GM12878 (cell line): ENCODE measurements at regions not wholly inside any gene's neighbourhood (a gene's known extent, or its start where the extent isn't known, plus 50 kb on each side); places are given as distances from the start of the nearest gene placed in this dataset.

ENCODE experiments used
- ATAC-seq: fragments of 200-7000 bp; cut with Tn5 transposase; 3 replicates; pipeline ENCODE4 v1.9.1; 2020; ENCODE audit warnings: mild to moderate bottlenecking, moderate library complexity
- BruUV-seq: library from RNA; stranded (reverse); fragments of 400-500 nt; replicated peaks from 2 replicates; lab custom pipeline; 2021; lab: Mats Ljungman, UMichigan
- CTCF ChIA-PET: fragments of 300-600 bp; sonication (Branson Sonifier 250); formaldehyde crosslinking; extraction: SDS; loops from one replicate; lab custom pipeline; 2021; ENCODE audit warnings: inconsistent platforms; lab: Yijun Ruan, JAX
- POLR2A ChIA-PET: fragments of 350-600 bp; formaldehyde crosslinking; extraction: SDS; loops from one replicate; lab custom pipeline; 2021; ENCODE audit warnings: inconsistent platforms; lab: Charles Lee
- RAD21 ChIA-PET: fragments of 300-600 bp; sonication (Branson Sonifier 250); formaldehyde crosslinking; loops from one replicate; lab custom pipeline; 2023; ENCODE audit warnings: antibody characterized with exemption; ENCODE audit not compliant: unreplicated experiment; lab: Charles Lee
- SMC1A ChIA-PET: fragments of 300-600 bp; sonication (Branson Sonifier 250); formaldehyde crosslinking; loops from one replicate; lab custom pipeline; 2023; ENCODE audit not compliant: unreplicated experiment, uncharacterized antibody; lab: Charles Lee
- DNase-seq: peaks from one replicate; pipeline ENCODE4 v3.0.0-alpha.2; 2011; ENCODE audit warnings: low read depth, low spot score
- FAIRE-seq: peaks from 3 replicates; lab custom pipeline; 2011; peaks lifted over from hg19 to GRCh38; lab: Jason Lieb, UNC
- H2AFZ ChIP-seq: 2 replicates; pipeline ENCODE4 v1.6.0; 2011; ENCODE audit warnings: low read depth, low read length, control low read depth; ENCODE audit not compliant: control insufficient read depth
- H3K27ac ChIP-seq: 2 replicates; pipeline ENCODE4 v1.5.1; 2011; ENCODE audit warnings: control low read depth; ENCODE audit not compliant: control insufficient read depth, insufficient read depth
- H3K27me3 ChIP-seq, 2 experiments: replicated peaks in 1 of 2; 2 replicates each; pipeline versions ENCODE4 v1.6.0 to v1.6.1; 2011; ENCODE audit warnings: low read length in 1 of 2; ENCODE audit not compliant: control insufficient read depth in 2 of 2, insufficient read depth in 2 of 2
- H3K36me3 ChIP-seq, 2 experiments: 2 replicates each; pipeline ENCODE4 v1.5.1; 2011; ENCODE audit warnings: low read length in 1 of 2; ENCODE audit not compliant: control insufficient read depth in 2 of 2, insufficient read depth in 2 of 2
- H3K4me1 ChIP-seq: 2 replicates; pipeline ENCODE4 v1.6.1; 2011; ENCODE audit warnings: mild to moderate bottlenecking, low read length, moderate library complexity, mixed read lengths; ENCODE audit not compliant: control insufficient read depth, insufficient read depth
- H3K4me2 ChIP-seq: 2 replicates; pipeline ENCODE4 v1.6.0; 2011; ENCODE audit warnings: control low read depth; ENCODE audit not compliant: control insufficient read depth, insufficient read depth
- H3K4me3 ChIP-seq: fragments of 200-600 bp; sonication (generic); 2 replicates; pipeline ENCODE4 v1.5.1; 2016
- H3K79me2 ChIP-seq: 2 replicates; pipeline ENCODE4 v1.6.0; 2011; ENCODE audit warnings: low read length; ENCODE audit not compliant: control insufficient read depth, insufficient read depth
- H3K9ac ChIP-seq: 2 replicates; pipeline ENCODE4 v1.8.0; 2011; ENCODE audit warnings: low read length, control low read depth, mixed read lengths; ENCODE audit not compliant: control insufficient read depth, insufficient read depth
- H3K9me3 ChIP-seq: replicated peaks from 3 replicates; pipeline ENCODE4 v1.5.1; 2011; ENCODE audit warnings: mild to moderate bottlenecking, low read length; ENCODE audit not compliant: control insufficient read depth, insufficient read depth
- H4K20me1 ChIP-seq: 2 replicates; pipeline ENCODE4 v1.6.0; 2011; ENCODE audit not compliant: control insufficient read depth, insufficient read depth
- BHLHE40 ChIP-seq, 2 experiments: fragments of 450-650 bp in 1 of 2; IDR thresholded peaks; 2 replicates each; pipeline ENCODE4 v1.6.1; 2011 to 2017; ENCODE audit warnings: low read depth in 2 of 2, borderline replicate concordance in 1 of 2, improper control_type of control experiment in 1 of 2, low read length in 1 of 2, mild to moderate bottlenecking in 1 of 2
- CBX3 ChIP-seq: fragments of 200-600 bp; sonication (generic); IDR thresholded peaks from 2 replicates; pipeline ENCODE4 v1.6.1; 2016; ENCODE audit warnings: low read depth, borderline replicate concordance
- HDAC2 ChIP-seq: fragments of 200-600 bp; sonication (generic); IDR thresholded peaks from 2 replicates; pipeline ENCODE4 v1.6.1; 2017
- LARP7 ChIP-seq: fragments of 450-650 bp; IDR thresholded peaks from 2 replicates; pipeline ENCODE4 v1.6.1; 2017; ENCODE audit warnings: mild to moderate bottlenecking
- MTA3 ChIP-seq: IDR thresholded peaks from 2 replicates; pipeline ENCODE4 v1.6.1; 2012; ENCODE audit warnings: low read length, inconsistent platforms, borderline replicate concordance
- NFXL1 ChIP-seq: fragments of 450-650 bp; IDR thresholded peaks from 2 replicates; pipeline ENCODE4 v1.6.1; 2017; ENCODE audit warnings: antibody characterized with exemption, mild to moderate bottlenecking, borderline replicate concordance
- NFYA ChIP-seq: IDR thresholded peaks from 2 replicates; pipeline ENCODE4 v1.6.1; 2011; ENCODE audit warnings: low read depth, mild to moderate bottlenecking, low read length, improper control_type of control experiment, borderline replicate concordance
- POLR2A ChIP-seq: IDR thresholded peaks from 2 replicates; pipeline ENCODE4 v1.6.1; 2011; ENCODE audit warnings: low read depth, mild to moderate bottlenecking, low read length
- RBBP5 ChIP-seq: fragments of 200-600 bp; sonication (generic); conservative IDR thresholded peaks from 2 replicates; pipeline ENCODE4 v1.6.1; 2016
- RUNX3 ChIP-seq: IDR thresholded peaks from 2 replicates; pipeline ENCODE4 v1.6.1; 2012; ENCODE audit warnings: low read length, inconsistent platforms
- SMC3 ChIP-seq: IDR thresholded peaks from 2 replicates; pipeline ENCODE4 v1.6.1; 2011; ENCODE audit warnings: low read length, improper control_type of control experiment, borderline replicate concordance
- STAT1 ChIP-seq: fragments of 450-650 bp; conservative IDR thresholded peaks from 2 replicates; pipeline ENCODE4 v1.6.1; 2014; ENCODE audit warnings: antibody characterized with exemption, mild to moderate bottlenecking
- TCF7 ChIP-seq: IDR thresholded peaks from 2 replicates; pipeline ENCODE4 v1.6.1; 2014; ENCODE audit warnings: antibody characterized with exemption, borderline replicate concordance
- ZBTB4 ChIP-seq: fragments of 450-650 bp; formaldehyde crosslinking; IDR thresholded peaks from 2 replicates; pipeline ENCODE4 v1.4.0; 2022; ENCODE audit warnings: mild to moderate bottlenecking, moderate library complexity
- ZZZ3 ChIP-seq: IDR thresholded peaks from 2 replicates; pipeline ENCODE4 v1.6.1; 2011; ENCODE audit warnings: low read depth; ENCODE audit not compliant: control insufficient read depth, insufficient read length
- whole genome bisulfite sequencing: methylation state at CpG from one replicate; pipeline ENCODE4 v1.1.6; 2016; ENCODE audit warnings: low lambda C conversion rate; ENCODE audit not compliant: insufficient replicate concordance, insufficient coverage; ENCODE audit errors: missing lambda C conversion rate; 5-methylcytosine and 5-hydroxymethylcytosine counted together
- in situ Hi-C: fragments of 300-500 bp; cut with MboI; formaldehyde crosslinking; loops from 9 replicates; pipeline ENCODE4 v1.14.3; 2018; ENCODE audit warnings: mixed read lengths
- intact Hi-C: fragments of 100-400 bp; cut with micrococcal nuclease; formaldehyde crosslinking; loops from one replicate; pipeline ENCODE4 v1.14.2; 2022; ENCODE audit not compliant: unreplicated experiment
- TF ChIP-seq, protein P1 (sequence below): fragments of 450-650 bp; formaldehyde crosslinking; IDR thresholded peaks from 2 replicates; pipeline ENCODE4 v1.4.0; 2020; ENCODE audit warnings: mild to moderate bottlenecking, moderate library complexity

DNA sequence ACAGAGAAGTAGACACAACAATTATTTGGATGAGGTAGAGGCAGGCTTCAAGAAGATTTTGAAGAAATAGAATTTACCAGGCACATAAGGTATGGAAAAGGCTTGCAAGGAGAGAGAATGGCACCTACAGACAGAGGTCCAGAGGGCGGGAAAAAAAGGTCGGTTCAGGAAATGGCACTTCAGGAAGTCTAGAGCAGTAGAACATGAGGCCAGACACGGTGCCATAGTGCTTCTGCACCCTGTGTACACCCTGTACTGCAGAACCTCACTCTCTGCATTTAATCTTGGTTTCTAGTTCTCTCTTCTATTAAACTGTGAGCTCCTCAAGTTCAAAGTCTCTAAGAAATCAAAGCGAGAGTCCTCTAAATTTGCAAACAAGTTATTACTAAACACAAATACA is 113.4 kb upstream of the C2CD4B start (continued):
- TF ChIP-seq MTA3, result no peak
- TF ChIP-seq CBX3, result no peak
- TF ChIP-seq NFXL1, result no peak
- TF ChIP-seq POLR2A, result no peak
- TF ChIP-seq BHLHE40 (IDR thresholded peaks at IDR 0.05; ENCODE audit: borderline replicate concordance in 1 of 2, low read depth in 2 of 2, low read length in 1 of 2), result no peak
- TF ChIP-seq TCF7, result no peak
- TF ChIP-seq STAT1, result no peak
- no peak for TF ChIP-seq ZZZ3
- TF ChIP-seq LARP7, result no peak
- TF ChIP-seq, all 136 proteins: peak for 0

- Histone ChIP-seq H3K4me1 (no peaks in the 10 kb centered on the region), H3K27me3 (no peaks in the 10 kb centered on the region), H3K27ac (no peak overlapping the region), H2AFZ (no peak overlapping the region), H3K4me3 (no peak overlapping the region), H3K79me2 (no peaks in the 10 kb centered on the region), H3K9ac (no peak overlapping the region), H3K36me3 (no peaks in the 10 kb centered on the region), H4K20me1 (no peaks in the 10 kb centered on the region), H3K9me3 (no peaks in the 10 kb centered on the region), H3K4me2 (no peak overlapping the region)
- FAIRE-seq (no peak), DNase-seq (no peak), ATAC-seq (no peak)
- TF ChIP-seq RBBP5 (no peak), SMC3 (no peak), ZBTB4 (CRISPR knock-in tag) (no peak), NFYA (no peak), HDAC2 (no peak), RUNX3 (no peak), MTA3 (no peak)
- TF ChIP-seq, protein P1, sequence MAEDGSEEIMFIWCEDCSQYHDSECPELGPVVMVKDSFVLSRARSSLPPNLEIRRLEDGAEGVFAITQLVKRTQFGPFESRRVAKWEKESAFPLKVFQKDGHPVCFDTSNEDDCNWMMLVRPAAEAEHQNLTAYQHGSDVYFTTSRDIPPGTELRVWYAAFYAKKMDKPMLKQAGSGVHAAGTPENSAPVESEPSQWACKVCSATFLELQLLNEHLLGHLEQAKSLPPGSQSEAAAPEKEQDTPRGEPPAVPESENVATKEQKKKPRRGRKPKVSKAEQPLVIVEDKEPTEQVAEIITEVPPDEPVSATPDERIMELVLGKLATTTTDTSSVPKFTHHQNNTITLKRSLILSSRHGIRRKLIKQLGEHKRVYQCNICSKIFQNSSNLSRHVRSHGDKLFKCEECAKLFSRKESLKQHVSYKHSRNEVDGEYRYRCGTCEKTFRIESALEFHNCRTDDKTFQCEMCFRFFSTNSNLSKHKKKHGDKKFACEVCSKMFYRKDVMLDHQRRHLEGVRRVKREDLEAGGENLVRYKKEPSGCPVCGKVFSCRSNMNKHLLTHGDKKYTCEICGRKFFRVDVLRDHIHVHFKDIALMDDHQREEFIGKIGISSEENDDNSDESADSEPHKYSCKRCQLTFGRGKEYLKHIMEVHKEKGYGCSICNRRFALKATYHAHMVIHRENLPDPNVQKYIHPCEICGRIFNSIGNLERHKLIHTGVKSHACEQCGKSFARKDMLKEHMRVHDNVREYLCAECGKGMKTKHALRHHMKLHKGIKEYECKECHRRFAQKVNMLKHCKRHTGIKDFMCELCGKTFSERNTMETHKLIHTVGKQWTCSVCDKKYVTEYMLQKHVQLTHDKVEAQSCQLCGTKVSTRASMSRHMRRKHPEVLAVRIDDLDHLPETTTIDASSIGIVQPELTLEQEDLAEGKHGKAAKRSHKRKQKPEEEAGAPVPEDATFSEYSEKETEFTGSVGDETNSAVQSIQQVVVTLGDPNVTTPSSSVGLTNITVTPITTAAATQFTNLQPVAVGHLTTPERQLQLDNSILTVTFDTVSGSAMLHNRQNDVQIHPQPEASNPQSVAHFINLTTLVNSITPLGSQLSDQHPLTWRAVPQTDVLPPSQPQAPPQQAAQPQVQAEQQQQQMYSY (CRISPR knock-in tag), result no peak
- in situ Hi-C loops (no loop called here), intact Hi-C loops (no loop called here)
- ChIA-PET POLR2A (interaction anchor here (1.6 kb wide), 1 partner anchor 34 kb away, joined by 3 read pairs; no protein-coding TSS in a partner anchor), SMC1A (interaction anchor here (0.9 to 1.5 kb wide), 2 partner anchors 12 to 27 kb away, joined by 3 read pairs; no protein-coding TSS in a partner anchor), CTCF (interaction anchor here (1.3 kb wide), 1 partner anchor 208 kb away, joined by 4 read pairs; no protein-coding TSS in a partner anchor), RAD21 (interaction anchor here (1.9 kb wide), 1 partner anchor 27 kb away, joined by 7 read pairs; no protein-coding TSS in a partner anchor)
- WGBS, result 56% methylated on average over 5 of the region's 5 CpGs
- BruUV-seq, result no TSS peak
Observed at GRCh38 chr15:62279041-62279440, 114.0 kb upstream of the C2CD4B start.
